ENCODE measurements at regions not wholly inside any gene's neighbourhood (a gene's known extent, or its start where the extent isn't known, plus 50 kb on each side); places are given as distances from the start of the nearest gene placed in this dataset.
"Not testable (repeated sequence)": the region's sequence is repeated elsewhere in the genome, so short reads cannot be mapped to it uniquely, and the experiment has no call there.

DNA sequence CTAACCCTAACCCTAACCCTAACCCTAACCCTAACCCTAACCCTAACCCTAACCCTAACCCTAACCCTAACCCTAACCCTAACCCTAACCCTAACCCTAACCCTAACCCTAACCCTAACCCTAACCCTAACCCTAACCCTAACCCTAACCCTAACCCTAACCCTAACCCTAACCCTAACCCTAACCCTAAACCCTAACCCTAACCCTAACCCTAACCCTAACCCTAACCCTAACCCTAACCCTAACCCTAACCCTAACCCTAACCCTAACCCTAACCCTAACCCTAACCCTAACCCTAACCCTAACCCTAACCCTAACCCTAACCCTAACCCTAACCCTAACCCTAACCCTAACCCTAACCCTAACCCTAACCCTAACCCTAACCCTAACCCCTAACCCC is 80.6 kb upstream of the PLEKHG4B start:
- H3K4me1 Mint-ChIP-seq, H3K9me3 Mint-ChIP-seq, H3K4me3 Mint-ChIP-seq, ATAC-seq, H3K27ac Mint-ChIP-seq: not testable (repeated sequence)
- peak; percentile 27 to 59 for DNase-seq
- peaks cover 18% of the 10 kb centered on the region for H3K27me3 Mint-ChIP-seq

DNA sequence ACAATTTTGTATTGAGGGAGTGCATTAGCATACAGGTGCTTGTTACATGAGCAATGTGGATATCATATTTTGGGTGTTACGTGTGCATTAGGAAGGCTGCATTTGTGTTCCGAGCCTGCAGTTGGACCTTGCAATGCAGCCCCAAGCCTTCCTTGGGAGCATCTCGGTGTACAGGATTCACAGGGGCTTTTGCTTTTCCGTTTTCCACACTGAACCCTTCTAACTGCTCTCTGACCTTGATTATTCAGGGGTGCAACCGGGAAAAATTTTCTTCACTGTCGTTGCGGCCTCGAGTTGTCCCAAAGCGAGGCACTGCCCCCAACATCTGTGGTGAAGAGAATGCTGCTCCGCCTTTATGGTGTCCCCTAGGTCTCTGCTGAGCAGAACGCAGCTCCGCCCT is 80.1 kb upstream of the PLEKHG4B start:
- no peak for ATAC-seq
- H3K4me1 Mint-ChIP-seq = no peaks in the 10 kb centered on the region
- no peak overlapping the region for H3K27ac Mint-ChIP-seq
- H3K27me3 Mint-ChIP-seq = peaks cover 20% of the 10 kb centered on the region
- H3K4me3 Mint-ChIP-seq = no peak overlapping the region
- no peak for DNase-seq
- H3K9me3 Mint-ChIP-seq = no peaks in the 10 kb centered on the region

DNA sequence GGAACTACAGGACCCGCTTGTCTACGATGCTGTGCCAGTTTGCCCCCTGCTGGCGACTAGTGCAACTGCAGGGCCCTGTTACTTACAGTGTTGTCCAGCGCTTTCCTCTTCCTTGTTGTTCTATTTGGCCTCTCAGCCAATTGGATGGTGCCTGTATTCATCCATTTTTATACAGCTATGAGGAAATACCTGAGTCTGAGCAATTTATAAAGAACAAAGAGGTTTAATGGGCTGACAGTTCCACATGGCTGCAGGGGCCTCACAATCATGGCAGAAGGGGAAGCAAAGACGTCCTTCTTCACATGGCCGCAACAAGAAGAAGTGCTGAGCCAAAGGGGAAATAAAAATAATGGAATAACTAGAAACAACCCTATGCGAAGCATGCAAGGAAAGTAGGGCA is 78.7 kb upstream of the PLEKHG4B start:
- no peak overlapping the region for H3K27ac Mint-ChIP-seq
- no peaks in the 10 kb centered on the region for H3K4me1 Mint-ChIP-seq
- H3K27me3 Mint-ChIP-seq = peaks cover 25% of the 10 kb centered on the region
- H3K9me3 Mint-ChIP-seq = no peaks in the 10 kb centered on the region
- H3K4me3 Mint-ChIP-seq = no peak overlapping the region
- ATAC-seq = no peak
- DNase-seq = no peak

DNA sequence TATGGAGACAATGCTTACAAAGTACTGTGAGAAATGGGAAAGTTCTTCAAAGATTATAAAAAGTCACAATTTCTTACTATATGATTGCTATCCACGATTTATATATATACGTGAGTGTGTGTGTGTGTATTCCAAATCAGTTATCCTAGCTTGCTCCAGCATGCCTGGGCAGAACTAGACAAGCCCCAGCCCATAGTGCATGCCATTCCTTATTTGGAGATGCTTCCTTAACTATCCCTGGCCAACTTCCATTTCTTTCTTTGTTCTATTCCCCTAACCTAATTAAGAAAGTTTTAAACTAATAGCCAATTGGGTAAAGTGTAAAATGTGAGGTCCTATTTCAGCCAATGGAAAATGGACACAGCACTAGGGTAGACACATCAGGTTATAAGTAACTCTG is 77.3 kb upstream of the PLEKHG4B start:
- not testable (repeated sequence) for ATAC-seq, H3K9me3 Mint-ChIP-seq, H3K4me3 Mint-ChIP-seq, H3K4me1 Mint-ChIP-seq, DNase-seq, H3K27ac Mint-ChIP-seq
- peaks cover 32% of the 10 kb centered on the region for H3K27me3 Mint-ChIP-seq

DNA sequence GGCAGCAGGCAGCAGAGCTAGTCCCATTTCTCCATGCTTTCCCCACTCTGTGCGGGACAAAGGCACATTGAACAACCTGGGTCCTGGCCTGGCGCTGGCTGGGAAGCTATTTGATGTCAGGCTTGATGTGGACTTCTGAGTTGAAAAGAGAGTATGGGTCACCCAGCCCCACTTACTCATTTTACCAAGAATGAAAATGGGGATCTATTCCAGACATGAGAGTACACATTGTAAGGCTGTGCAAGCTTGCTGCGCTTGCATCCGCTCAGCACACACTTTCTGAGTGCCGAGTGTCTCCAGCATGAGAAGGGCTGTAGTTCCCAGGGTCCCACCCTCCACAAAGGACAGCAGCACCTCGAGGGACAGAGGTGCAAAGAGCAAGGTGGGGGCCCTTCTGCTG is 71.7 kb upstream of the PLEKHG4B start:
- not testable (repeated sequence) for H3K9me3 Mint-ChIP-seq, H3K27ac Mint-ChIP-seq, DNase-seq, H3K4me1 Mint-ChIP-seq, ATAC-seq, H3K4me3 Mint-ChIP-seq
- H3K27me3 Mint-ChIP-seq = peaks cover 71% of the 10 kb centered on the region

DNA sequence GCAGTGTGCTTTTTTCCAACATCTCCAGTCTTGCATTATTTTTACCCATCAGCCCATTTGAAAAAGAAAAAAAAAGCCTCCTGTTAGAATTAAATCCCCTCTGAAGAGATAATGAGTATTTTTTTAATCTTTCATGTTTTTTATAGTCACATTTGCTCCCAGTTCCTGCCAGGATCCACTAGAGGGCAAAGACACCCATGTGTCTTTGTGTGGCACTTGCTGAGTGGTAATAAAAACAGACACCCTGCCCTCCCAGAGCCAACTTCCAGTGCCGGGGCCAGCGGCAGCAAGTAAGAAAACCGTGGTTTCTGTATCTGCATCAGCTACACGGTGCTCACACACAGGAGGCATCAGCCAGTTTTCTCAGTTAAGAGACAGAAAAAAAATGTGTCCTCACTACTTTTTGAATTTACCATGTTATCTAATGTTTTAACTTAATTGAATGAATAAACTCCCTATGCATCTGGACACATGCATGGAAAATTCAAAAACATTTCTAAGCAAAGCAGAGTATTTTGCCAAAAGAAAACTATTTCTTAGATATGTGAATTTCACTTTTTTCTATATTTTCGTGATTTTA is 70.2 kb upstream of the PLEKHG4B start:
- H3K27ac Mint-ChIP-seq = peak overlapping the region in 1 of 2 donors; percentile 12
- H3K4me1 Mint-ChIP-seq = no peaks in the 10 kb centered on the region
- no peak overlapping the region for H3K4me3 Mint-ChIP-seq
- peaks cover 65% of the 10 kb centered on the region for H3K27me3 Mint-ChIP-seq
- ATAC-seq (no peak), DNase-seq (no peak)
- no peaks in the 10 kb centered on the region for H3K9me3 Mint-ChIP-seq

DNA sequence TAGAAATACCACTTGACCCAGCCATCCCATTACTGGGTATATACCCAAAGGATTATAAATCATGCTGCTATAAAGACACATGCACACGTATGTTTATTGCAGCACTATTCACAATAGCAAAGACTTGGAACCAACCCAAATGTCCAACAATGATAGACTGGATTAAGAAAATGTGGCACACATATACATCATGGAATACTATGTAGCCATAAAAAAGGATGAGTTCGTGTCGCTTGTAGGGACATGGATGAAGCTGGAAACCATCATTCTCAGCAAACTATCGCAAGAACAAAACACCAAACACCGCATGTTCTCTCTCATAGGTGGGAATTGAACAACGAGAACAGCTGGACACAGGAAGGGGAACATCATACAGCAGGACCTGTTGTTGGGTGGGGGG is 68.1 kb upstream of the PLEKHG4B start:
- H3K4me1 Mint-ChIP-seq, H3K4me3 Mint-ChIP-seq, ATAC-seq, DNase-seq, H3K27ac Mint-ChIP-seq: not testable (repeated sequence)
- H3K27me3 Mint-ChIP-seq = peaks cover 81% of the 10 kb centered on the region
- H3K9me3 Mint-ChIP-seq = peaks cover 13 to 15% of the 10 kb centered on the region in 2 donors

DNA sequence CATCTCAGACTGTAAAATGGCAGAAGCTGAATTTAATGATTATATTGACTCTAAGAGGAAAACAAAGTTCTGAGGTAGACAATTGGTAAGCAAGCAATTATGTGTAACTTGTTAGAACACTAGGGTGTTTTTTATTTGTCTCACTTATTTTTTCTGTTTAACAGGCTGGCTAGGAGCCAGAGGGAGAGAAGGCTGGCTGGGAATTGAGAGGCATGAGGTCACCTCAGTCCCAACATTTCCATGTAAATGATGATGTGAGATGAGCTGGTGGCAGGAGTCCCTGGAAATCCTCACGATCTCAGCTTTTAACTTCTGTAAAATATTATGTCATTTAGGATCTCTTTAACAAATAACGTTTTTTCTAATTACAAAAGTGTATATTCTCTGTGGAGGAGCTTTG is 66.9 kb upstream of the PLEKHG4B start:
- not testable (repeated sequence) for DNase-seq, H3K4me3 Mint-ChIP-seq, H3K4me1 Mint-ChIP-seq, H3K27ac Mint-ChIP-seq, ATAC-seq
- Mint-ChIP-seq H3K9me3 (peaks cover 19 to 21% of the 10 kb centered on the region in 2 donors), H3K27me3 (peaks cover 82% of the 10 kb centered on the region)

DNA sequence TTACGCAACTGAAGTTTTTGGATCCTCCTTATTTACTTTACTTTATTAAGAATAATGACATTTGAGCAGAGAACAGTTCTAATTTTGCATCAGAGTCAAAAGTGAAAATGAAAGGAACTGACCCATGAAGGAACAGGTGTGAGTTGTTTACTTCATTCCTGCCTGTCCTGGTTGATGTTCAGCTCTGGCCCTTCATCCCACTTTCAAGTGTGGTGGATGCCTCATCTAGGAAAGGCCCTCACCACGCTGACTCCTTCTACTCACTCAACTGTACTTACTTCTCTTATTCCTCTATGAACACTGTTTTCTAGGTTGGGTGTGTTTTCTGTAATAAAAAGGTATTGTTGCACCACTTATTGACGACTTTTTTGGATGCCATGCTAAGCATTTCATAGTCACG is 61.8 kb upstream of the PLEKHG4B start:
- Mint-ChIP-seq H3K9me3 (peaks cover 19 to 21% of the 10 kb centered on the region in 2 donors), H3K4me1 (no peaks in the 10 kb centered on the region), H3K4me3 (no peak overlapping the region), H3K27ac (no peak overlapping the region), H3K27me3 (peaks cover 64% of the 10 kb centered on the region)
- DNase-seq = no peak
- ATAC-seq = no peak

DNA sequence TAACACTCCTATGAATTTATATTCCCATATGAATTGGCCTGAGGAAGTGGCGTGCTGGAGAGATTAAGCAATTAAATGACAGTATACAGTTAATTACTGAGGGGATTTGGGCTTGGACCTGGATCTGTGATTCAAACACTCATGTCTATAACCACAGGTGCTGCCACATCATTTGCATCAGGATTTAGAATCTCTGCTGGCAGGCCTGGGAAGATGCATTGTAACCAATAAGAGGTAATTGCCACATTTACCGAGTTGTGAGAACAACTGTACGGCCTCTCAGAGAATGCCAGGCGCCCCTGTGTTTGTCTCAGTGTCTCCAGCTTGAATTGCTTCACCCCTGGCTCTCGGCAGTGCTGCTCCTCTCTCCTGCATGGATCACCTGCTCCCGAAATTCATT is 61.4 kb upstream of the PLEKHG4B start:
- H3K4me1 Mint-ChIP-seq, H3K27ac Mint-ChIP-seq, H3K4me3 Mint-ChIP-seq, DNase-seq, ATAC-seq: not testable (repeated sequence)
- Mint-ChIP-seq H3K27me3 (peaks cover 64% of the 10 kb centered on the region), H3K9me3 (peaks cover 19 to 21% of the 10 kb centered on the region in 2 donors)

DNA sequence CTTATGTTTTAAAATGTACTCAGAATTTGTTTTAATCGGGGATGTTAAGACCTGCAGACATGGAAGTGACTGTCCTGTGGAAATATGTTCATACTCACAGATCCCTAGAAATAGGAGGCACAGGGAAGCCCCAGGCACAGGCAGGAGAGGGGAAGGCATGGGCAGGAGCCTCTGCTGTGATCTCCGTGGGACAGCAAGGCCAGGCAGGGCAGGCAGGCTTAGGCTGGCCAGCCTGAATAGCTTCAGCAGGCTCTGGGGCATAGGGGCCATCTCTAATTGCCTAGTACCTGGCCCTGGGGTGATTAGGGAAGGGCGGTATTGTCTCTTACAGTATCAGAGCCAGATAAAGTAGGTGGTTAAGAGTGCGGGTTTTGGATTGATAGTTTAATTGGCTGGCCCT is 59.8 kb upstream of the PLEKHG4B start:
- no peak overlapping the region for H3K4me3 Mint-ChIP-seq
- H3K27me3 Mint-ChIP-seq = peaks cover 53% of the 10 kb centered on the region
- DNase-seq = no peak
- H3K27ac Mint-ChIP-seq = no peak overlapping the region
- peaks cover 18 to 19% of the 10 kb centered on the region in 2 donors for H3K9me3 Mint-ChIP-seq
- H3K4me1 Mint-ChIP-seq = no peaks in the 10 kb centered on the region
- ATAC-seq = no peak

DNA sequence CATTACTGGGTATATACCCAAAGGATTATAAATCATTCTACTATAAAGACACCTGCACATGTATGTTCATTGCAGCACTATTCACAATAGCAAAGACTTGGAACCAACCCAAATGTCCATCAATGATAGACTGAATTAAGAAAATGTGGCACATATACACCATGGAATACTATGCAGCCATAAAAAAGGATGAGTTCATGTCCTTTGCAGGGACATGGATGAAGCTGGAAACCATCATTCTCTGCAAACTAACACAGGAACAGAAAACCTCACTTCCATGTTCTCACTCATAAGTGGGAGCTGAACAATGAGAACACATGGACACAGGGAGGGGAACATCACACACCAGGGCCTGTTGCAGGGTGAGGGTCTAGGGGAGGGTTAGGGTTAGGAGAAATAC is 56.4 kb upstream of the PLEKHG4B start:
- not testable (repeated sequence) for H3K4me3 Mint-ChIP-seq, DNase-seq, H3K27ac Mint-ChIP-seq, H3K4me1 Mint-ChIP-seq, H3K9me3 Mint-ChIP-seq, ATAC-seq
- peaks cover 30% of the 10 kb centered on the region for H3K27me3 Mint-ChIP-seq

DNA sequence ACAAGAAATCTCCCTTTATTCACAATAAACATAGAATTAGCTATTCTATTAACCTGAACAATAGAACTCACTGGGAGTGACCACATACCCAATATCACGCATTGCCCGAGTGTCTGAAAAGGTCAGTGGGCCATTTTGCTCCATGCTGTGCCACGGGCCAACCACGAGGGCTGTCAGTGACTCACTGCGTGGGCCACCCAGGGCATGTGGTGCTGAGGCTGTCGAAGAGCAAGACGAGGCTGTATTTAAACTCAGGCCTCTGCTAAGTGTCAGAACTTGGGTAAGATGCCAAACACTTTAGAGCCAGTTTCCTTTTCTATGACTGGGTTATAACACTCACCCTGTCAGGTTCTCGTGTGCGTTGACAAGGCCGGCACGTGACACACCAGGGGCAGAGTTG is 54.8 kb upstream of the PLEKHG4B start:
- not testable (repeated sequence) for H3K9me3 Mint-ChIP-seq, ATAC-seq, H3K4me1 Mint-ChIP-seq, DNase-seq, H3K27ac Mint-ChIP-seq, H3K4me3 Mint-ChIP-seq
- peaks cover 25% of the 10 kb centered on the region for H3K27me3 Mint-ChIP-seq

DNA sequence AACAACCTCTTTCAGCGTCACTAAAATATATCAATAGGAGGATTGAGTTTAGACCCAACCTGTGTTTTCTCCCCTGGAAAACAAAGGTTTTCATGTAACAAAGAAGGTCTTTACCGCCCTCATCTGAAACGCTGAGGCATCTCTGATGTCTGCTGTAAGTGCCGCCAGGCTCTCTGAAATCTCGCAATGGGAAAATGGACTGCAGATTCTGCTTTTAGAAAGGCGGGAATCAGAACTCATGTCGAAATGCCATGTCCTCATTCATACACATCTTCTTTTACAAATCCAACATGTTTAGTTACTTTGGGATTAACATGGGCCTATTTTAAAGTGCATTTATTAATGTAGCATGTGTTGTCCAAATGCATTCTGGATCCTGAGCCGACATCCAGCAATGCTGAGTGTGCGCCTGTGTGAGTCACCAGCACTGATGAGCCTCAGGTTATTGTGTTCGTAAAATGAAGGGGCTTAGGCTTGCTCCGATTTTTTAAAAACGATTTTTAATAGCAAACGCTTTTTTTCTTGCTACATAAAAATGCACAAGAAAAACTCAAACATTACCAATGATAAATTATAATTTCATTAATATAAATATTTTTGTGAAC is 51.9 kb upstream of the PLEKHG4B start:
- DNase-seq (no peak), ATAC-seq (no peak)
- no peaks in the 10 kb centered on the region for H3K4me1 Mint-ChIP-seq
- no peak overlapping the region for H3K4me3 Mint-ChIP-seq
- peaks cover 34% of the 10 kb centered on the region for H3K27me3 Mint-ChIP-seq
- H3K27ac Mint-ChIP-seq = no peak overlapping the region
- no peaks in the 10 kb centered on the region for H3K9me3 Mint-ChIP-seq

All from stimulated activated naive CD8-positive, alpha-beta T cell treated with anti-CD3 and anti-CD28 coated beads, Interleukin-15, amount 100 ng/mL, for 72 hours (primary cell).